ENCODE measurements at regions not wholly inside any gene's neighbourhood (a gene's known extent, or its start where the extent isn't known, plus 50 kb on each side); places are given as distances from the start of the nearest gene placed in this dataset.
"Not testable (repeated sequence)": the region's sequence is repeated elsewhere in the genome, so short reads cannot be mapped to it uniquely, and the experiment has no call there.

- ChIA-PET CTCF (no interaction called here), POLR2A (no interaction called here)
- DNase-seq (ENCODE audit: extremely low spot score): no peak
- TF ChIP-seq ARNT (IDR thresholded peaks at IDR 0.05) (no peak), CTBP1 (IDR thresholded peaks at IDR 0.05; ENCODE audit: borderline replicate concordance) (no peak), SUZ12 (IDR thresholded peaks at IDR 0.05) (no peak), L3MBTL2 (conservative IDR thresholded peaks at IDR 0.05) (no peak), SP1 (IDR thresholded peaks at IDR 0.05) (no peak), HDGF (IDR thresholded peaks at IDR 0.05; ENCODE audit: borderline replicate concordance) (no peak), BHLHE40 (IDR thresholded peaks at IDR 0.05; ENCODE audit: borderline replicate concordance) (no peak), ELF4 (IDR thresholded peaks at IDR 0.05) (no peak), ZNF384 (IDR thresholded peaks at IDR 0.05) (no peak), NFRKB (IDR thresholded peaks at IDR 0.05) (no peak), LEF1 (IDR thresholded peaks at IDR 0.05; ENCODE audit: borderline replicate concordance) (no peak), PKNOX1 (IDR thresholded peaks at IDR 0.05) (no peak), FOXA1 (IDR thresholded peaks at IDR 0.05) (no peak)
Measured at GRCh38 chr12:131266591-131267467, 313.1 kb downstream of the ADGRD1 start.

- no peak for DNase-seq (ENCODE audit: extremely low spot score)
- POLR2A ChIA-PET: no interaction called here
- no peak for TF ChIP-seq CTBP1 (IDR thresholded peaks at IDR 0.05; ENCODE audit: borderline replicate concordance)
- no peak for TF ChIP-seq L3MBTL2 (conservative IDR thresholded peaks at IDR 0.05)
- TF ChIP-seq PKNOX1 (IDR thresholded peaks at IDR 0.05): no peak
- TF ChIP-seq NFRKB (IDR thresholded peaks at IDR 0.05): no peak
- TF ChIP-seq SP1 (IDR thresholded peaks at IDR 0.05): no peak
- no peak for TF ChIP-seq ZNF384 (IDR thresholded peaks at IDR 0.05)
- TF ChIP-seq ARNT (IDR thresholded peaks at IDR 0.05): no peak
- TF ChIP-seq BHLHE40 (IDR thresholded peaks at IDR 0.05; ENCODE audit: borderline replicate concordance): no peak
- no peak for TF ChIP-seq FOXK2 (IDR thresholded peaks at IDR 0.05)
- no peak for TF ChIP-seq SUZ12 (IDR thresholded peaks at IDR 0.05)
- no peak for TF ChIP-seq ELF4 (IDR thresholded peaks at IDR 0.05)
- CTCF ChIA-PET: no interaction called here
Measured at GRCh38 chr12:131267576-131267975, 313.9 kb downstream of the ADGRD1 start.

- POLR2A ChIA-PET; CTCF ChIA-PET; DNase-seq (ENCODE audit: extremely low spot score): not testable (repeated sequence)
Measured at GRCh38 chr12:131268123-131268522, 314.4 kb downstream of the ADGRD1 start.

- CTCF ChIA-PET; DNase-seq (ENCODE audit: extremely low spot score); POLR2A ChIA-PET: not testable (repeated sequence)
Measured at GRCh38 chr12:131268571-131268970, 314.9 kb downstream of the ADGRD1 start.

- no peak for DNase-seq (ENCODE audit: extremely low spot score)
- no peak for TF ChIP-seq PKNOX1 (IDR thresholded peaks at IDR 0.05)
- TF ChIP-seq CTBP1 (IDR thresholded peaks at IDR 0.05; ENCODE audit: borderline replicate concordance): no peak
- no peak for TF ChIP-seq HDGF (IDR thresholded peaks at IDR 0.05; ENCODE audit: borderline replicate concordance)
- TF ChIP-seq SP1 (IDR thresholded peaks at IDR 0.05): no peak
- TF ChIP-seq LEF1 (IDR thresholded peaks at IDR 0.05; ENCODE audit: borderline replicate concordance): no peak
- no peak for TF ChIP-seq TARDBP (IDR thresholded peaks at IDR 0.05)
- TF ChIP-seq ARNT (IDR thresholded peaks at IDR 0.05): no peak
- no peak for TF ChIP-seq FOXA1 (IDR thresholded peaks at IDR 0.05)
- TF ChIP-seq BHLHE40 (IDR thresholded peaks at IDR 0.05; ENCODE audit: borderline replicate concordance): no peak
- TF ChIP-seq ELF4 (IDR thresholded peaks at IDR 0.05): no peak
- TF ChIP-seq L3MBTL2 (conservative IDR thresholded peaks at IDR 0.05): no peak
- no peak for TF ChIP-seq SUZ12 (IDR thresholded peaks at IDR 0.05)
- ChIA-PET POLR2A (no interaction called here), CTCF (no interaction called here)
Measured at GRCh38 chr12:131269551-131269950, 315.8 kb downstream of the ADGRD1 start.

GRCh38 chr12:131269977-131270376 lies 316.3 kb downstream of the ADGRD1 start:
- DNase-seq (ENCODE audit: extremely low spot score); POLR2A ChIA-PET; CTCF ChIA-PET: not testable (repeated sequence)

GRCh38 chr12:131271724-131272123 lies 318.0 kb downstream of the ADGRD1 start:
- TF ChIP-seq ELF4 (IDR thresholded peaks at IDR 0.05) (no peak), TARDBP (IDR thresholded peaks at IDR 0.05) (no peak), HDGF (IDR thresholded peaks at IDR 0.05; ENCODE audit: borderline replicate concordance) (no peak), BHLHE40 (IDR thresholded peaks at IDR 0.05; ENCODE audit: borderline replicate concordance) (no peak), FOXA1 (IDR thresholded peaks at IDR 0.05) (no peak), CTBP1 (IDR thresholded peaks at IDR 0.05; ENCODE audit: borderline replicate concordance) (no peak), SUZ12 (IDR thresholded peaks at IDR 0.05) (no peak), FOXM1 (IDR thresholded peaks at IDR 0.05; ENCODE audit: borderline replicate concordance) (no peak), L3MBTL2 (conservative IDR thresholded peaks at IDR 0.05) (no peak), FOXK2 (IDR thresholded peaks at IDR 0.05) (no peak), LEF1 (IDR thresholded peaks at IDR 0.05; ENCODE audit: borderline replicate concordance) (no peak), NFRKB (IDR thresholded peaks at IDR 0.05) (no peak), SP1 (IDR thresholded peaks at IDR 0.05) (no peak), PKNOX1 (IDR thresholded peaks at IDR 0.05) (no peak), ZNF384 (IDR thresholded peaks at IDR 0.05) (no peak), ARNT (IDR thresholded peaks at IDR 0.05) (no peak)
- DNase-seq (ENCODE audit: extremely low spot score): no peak
- CTCF ChIA-PET: no interaction called here
- POLR2A ChIA-PET: no interaction called here

GRCh38 chr12:131272283-131272814 lies 318.6 kb downstream of the ADGRD1 start:
- POLR2A ChIA-PET; CTCF ChIA-PET; DNase-seq (ENCODE audit: extremely low spot score): not testable (repeated sequence)
